GM21447 (cell line): ENCODE measurements at regions not wholly inside any gene's neighbourhood (a gene's known extent, or its start where the extent isn't known, plus 50 kb on each side); places are given as distances from the start of the nearest gene placed in this dataset.

ENCODE experiments used
- ATAC-seq: cut with Tn5 transposase; IDR thresholded peaks from one replicate; pipeline ENCODE4 v1.9.1; 2021; ENCODE audit not compliant: unreplicated experiment

DNA sequence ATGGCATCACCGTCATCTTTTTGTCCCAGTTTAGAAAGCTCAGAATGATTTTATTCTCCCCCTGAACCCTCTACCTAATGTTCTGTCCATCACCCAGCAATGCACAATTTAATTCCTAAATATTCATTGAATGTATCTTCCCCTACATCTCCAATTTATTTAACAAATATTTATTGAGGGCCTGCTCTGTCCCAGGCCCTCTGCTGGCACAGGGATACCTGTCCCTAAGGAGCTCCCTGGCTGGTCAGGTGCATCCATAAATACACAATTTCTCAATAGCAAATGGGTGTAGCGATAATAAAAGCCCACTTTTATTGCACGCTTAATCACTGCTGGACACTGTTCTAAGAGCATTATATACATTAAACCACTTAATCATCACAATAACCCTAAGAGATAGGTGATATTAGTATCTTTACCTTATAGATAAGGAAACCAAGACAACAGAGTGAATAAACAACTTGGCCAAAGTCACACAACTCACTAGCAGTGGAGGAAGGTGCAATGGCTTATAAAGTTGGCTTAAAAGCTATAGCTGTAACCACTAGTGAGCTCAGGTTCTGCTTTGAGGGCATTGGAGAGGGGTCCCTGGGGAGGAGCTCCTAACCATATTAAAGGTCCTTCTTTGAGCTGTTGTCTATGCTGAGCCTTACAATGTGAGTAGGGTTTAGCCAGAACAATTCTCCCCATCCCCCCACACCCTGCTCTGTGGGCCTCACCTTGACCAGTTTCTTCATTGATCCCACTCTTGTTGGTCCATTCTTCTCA is 126.3 kb upstream of the JUN start:
- no peak for ATAC-seq

- no peak for ATAC-seq
Observed at GRCh38 chr1:58911841-58912499, 128.1 kb upstream of the JUN start.

- ATAC-seq, result no peak
Observed at GRCh38 chr1:58914925-58915324, 131.1 kb upstream of the JUN start.

DNA sequence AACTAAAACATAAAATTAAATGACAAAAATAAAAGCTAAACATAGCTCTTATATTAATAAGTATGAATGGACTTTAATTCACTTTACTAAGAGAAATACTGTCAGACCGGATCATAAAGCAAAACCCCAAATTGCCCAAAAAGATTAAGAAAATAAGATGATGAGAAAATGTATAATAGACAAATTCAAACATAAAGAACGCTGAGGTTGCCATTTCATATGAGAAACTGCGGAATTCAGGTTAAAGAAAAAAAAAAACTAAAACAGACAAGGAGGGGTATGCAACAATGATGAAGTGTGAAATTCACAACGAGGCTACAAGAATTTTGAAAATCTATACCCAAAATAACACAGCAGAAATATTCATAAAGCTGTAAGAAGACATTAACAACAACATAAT is 133.6 kb upstream of the JUN start:
- ATAC-seq, result no peak

DNA sequence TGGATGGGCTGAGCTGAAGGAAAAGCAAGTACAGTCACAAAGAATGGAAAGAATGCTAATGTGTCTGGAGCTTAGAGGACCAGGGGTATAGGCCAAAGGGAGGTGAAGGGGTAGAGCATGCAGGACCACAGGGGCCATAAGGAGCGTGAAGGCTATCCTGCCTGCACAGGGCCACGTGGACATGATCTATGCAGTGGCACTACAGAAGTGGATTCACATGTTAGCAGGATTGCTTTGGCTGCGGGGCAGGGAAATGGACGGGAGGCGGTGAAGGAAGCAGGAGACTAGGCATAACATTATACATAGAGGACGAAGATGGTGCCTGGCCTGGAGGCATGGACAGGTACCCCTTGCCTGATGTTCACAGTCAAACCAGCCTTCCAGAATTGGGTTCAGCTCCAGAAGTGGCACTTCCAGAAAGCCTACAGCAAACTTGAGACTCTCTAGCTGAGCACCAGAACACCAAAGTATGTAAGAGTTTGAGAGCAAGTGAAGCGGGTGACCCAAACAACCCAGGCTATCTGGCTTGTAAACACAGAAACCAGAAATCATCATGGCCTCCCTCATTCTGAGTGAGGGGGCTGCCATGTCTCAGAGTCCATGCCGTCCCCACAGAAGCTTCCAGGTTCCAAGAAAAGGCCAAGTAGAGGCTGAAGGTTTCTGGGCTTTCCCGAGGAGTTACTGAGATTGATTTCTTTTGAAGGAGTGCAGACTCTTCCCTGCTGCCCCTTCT is 135.5 kb upstream of the JUN start:
- no peak for ATAC-seq

GRCh38 chr1:58919959-58920321 is 136.1 kb upstream of the JUN start:
- ATAC-seq, result no peak

- ATAC-seq, result no peak
Observed at GRCh38 chr1:58921342-58921741, 137.5 kb upstream of the JUN start.

- ATAC-seq, result no peak
Observed at GRCh38 chr1:58921751-58922150, 137.9 kb upstream of the JUN start.

GRCh38 chr1:58922302-58923089 is 138.6 kb upstream of the JUN start:
- peak; percentile 96 for ATAC-seq

GRCh38 chr1:58923090-58923470 is 139.2 kb upstream of the JUN start:
- ATAC-seq, result no peak

- no peak for ATAC-seq
Observed at GRCh38 chr1:58924016-58924565, 140.2 kb upstream of the JUN start.

DNA sequence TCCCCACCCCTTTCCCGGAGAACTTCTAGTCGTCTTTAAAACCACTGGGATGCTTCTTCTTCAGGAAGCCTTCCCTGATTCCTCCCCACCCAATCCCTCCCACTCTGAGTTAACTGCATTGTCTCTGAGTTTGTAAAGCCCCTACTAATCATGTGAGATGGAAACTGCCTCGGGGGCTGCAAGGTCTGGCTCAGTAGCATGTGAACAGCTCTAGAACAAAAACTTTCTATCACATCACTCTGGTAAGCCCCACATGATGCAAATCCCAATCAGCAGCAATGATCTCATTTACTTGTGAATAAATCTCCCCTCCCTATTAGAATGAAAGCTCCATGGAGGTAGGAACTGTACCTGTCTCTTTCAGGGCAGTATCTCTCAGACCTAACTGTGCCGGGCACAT is 141.0 kb upstream of the JUN start:
- ATAC-seq, result no peak

GRCh38 chr1:58925247-58925646 is 141.4 kb upstream of the JUN start:
- no peak for ATAC-seq

DNA sequence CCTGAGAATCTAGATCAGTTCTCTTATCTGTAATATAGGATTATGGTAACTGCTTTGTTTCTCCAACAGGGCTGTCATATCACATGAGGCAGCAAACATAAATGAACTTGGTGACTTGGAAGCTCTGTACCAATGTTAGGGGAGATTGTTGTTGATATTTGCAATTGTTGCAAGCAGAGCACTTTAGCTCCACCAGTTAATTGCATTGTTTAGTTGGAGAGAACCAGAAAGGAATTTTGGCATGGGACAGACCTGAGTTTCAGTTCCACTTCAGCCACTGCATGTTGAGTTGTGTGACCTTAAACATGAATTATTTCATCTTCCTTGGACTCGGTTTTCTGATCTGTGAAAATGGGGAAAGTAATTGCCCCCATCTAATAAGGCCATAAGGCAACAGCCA is 142.3 kb upstream of the JUN start:
- ATAC-seq, result no peak

- no peak for ATAC-seq
Observed at GRCh38 chr1:58927041-58927721, 143.3 kb upstream of the JUN start.

DNA sequence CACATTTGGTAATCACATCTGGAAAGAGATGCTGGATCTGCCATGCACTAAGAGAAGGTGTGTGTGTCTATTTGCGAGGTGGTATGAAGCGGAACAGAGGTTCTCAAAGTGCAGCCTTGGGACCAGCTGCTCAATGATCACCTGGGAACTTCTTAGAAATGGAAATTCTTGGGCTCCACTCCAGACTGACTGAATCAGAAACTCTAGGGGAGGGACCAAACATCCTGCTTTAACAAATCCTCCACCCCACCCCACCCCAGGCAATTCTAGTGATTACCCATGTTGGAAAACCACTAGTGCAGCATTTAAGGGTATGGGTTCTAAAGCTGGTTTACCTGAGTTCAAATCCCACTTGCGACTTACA is 143.9 kb upstream of the JUN start:
- ATAC-seq, result no peak

DNA sequence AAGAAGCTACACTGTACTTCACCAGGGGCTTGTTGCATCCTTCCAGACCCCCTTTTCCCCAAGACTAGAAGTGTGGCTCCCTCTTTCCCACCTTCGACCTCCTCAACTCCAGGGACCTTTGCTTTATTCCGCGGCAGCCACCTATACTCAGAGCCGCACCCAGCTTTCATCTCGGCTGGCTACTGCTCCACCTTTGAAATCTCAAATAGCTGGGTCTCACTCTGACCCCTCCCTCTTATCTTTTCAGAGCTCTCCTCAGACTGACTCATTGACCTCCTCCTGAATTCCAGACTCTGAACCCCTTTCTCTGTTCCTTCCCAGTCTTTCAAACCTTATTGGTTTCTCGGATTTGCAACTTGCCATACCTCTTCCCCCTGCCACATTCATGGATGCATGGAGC is 144.7 kb upstream of the JUN start:
- no peak for ATAC-seq

DNA sequence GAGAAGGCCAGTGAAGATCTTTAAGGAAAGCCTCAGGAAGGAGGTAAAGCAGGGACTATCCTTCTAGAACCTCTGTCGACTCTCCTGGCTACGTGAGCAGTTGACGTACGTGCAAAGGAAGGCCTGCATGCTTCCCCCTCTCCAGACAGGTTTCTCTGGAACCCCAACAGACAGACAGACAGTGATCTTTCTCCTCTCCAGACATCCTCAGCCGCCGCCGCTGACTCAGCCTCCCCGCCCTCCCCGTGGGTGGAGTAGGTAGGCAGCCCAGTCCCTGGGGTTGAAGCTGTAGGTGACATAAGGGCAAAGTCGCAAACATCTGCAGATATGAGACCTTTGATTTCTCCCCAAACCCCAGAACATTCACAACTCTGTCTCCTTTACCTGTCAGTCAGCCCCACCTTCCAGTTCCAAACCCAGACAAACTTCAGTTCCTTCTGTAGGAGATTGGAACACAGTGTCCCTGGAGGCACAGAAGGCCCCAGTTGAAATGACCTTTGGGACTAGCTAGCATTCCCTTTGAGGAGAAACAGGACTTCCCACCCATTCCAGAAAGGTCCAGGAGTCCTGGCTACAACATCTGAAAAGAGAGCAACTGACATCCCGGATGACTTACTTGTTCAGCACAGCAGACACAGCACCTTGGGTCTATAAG is 146.0 kb upstream of the JUN start:
- no peak for ATAC-seq

DNA sequence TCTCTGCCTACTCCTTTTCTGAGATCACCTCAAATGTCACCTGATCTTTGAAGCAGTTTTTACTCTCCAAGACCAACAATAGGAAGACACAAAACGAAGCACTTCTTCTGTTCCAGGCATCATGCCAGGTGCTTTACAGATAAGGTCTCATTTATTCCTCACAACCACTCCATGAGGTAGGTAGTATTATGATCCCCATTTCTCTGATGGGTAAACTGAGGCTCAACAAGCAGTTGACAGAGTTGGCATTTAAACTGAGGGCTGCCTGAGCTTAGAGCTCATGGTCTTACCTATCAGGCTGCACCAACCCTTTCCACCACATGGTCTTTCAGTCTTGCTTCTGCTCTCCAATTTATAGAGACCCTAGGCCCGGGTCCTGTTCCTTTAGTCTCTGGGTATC is 147.2 kb upstream of the JUN start:
- no peak for ATAC-seq

DNA sequence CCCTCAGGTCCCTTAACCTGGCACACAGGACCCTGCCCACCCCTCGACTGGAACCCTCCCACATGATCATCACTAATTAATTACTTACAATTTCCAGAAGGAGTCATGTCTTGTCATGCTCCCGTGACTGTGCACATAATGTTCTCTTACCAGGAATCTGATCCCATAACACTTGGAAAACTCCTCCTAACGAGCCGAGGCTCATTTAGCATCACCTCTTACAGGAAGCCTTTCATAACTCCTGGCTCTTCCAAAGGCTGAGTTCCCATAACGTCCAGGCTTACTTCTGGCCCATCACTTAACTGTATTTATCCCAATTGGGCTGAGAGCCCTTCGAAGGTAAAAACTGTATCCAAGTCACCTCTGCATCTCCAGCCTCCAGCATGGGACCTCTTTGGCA is 147.9 kb upstream of the JUN start:
- ATAC-seq, result no peak
